GM12878 (cell line): ENCODE measurements at regions not wholly inside any gene's neighbourhood (a gene's known extent, or its start where the extent isn't known, plus 50 kb on each side); places are given as distances from the start of the nearest gene placed in this dataset.

Source experiments
- ATAC-seq: fragments of 200-7000 bp; cut with Tn5 transposase; 3 replicates; pipeline ENCODE4 v1.9.1; 2020; ENCODE audit warnings: mild to moderate bottlenecking, moderate library complexity
- BruUV-seq: library from RNA; stranded (reverse); fragments of 400-500 nt; replicated peaks from 2 replicates; lab custom pipeline; 2021; lab: Mats Ljungman, UMichigan
- CTCF ChIA-PET: fragments of 300-600 bp; sonication (Branson Sonifier 250); formaldehyde crosslinking; extraction: SDS; loops from one replicate; lab custom pipeline; 2021; ENCODE audit warnings: inconsistent platforms; lab: Yijun Ruan, JAX
- POLR2A ChIA-PET: fragments of 350-600 bp; formaldehyde crosslinking; extraction: SDS; loops from one replicate; lab custom pipeline; 2021; ENCODE audit warnings: inconsistent platforms; lab: Charles Lee
- RAD21 ChIA-PET: fragments of 300-600 bp; sonication (Branson Sonifier 250); formaldehyde crosslinking; loops from one replicate; lab custom pipeline; 2023; ENCODE audit warnings: antibody characterized with exemption; ENCODE audit not compliant: unreplicated experiment; lab: Charles Lee
- SMC1A ChIA-PET: fragments of 300-600 bp; sonication (Branson Sonifier 250); formaldehyde crosslinking; loops from one replicate; lab custom pipeline; 2023; ENCODE audit not compliant: unreplicated experiment, uncharacterized antibody; lab: Charles Lee
- DNase-seq: peaks from one replicate; pipeline ENCODE4 v3.0.0-alpha.2; 2011; ENCODE audit warnings: low read depth, low spot score
- FAIRE-seq: peaks from 3 replicates; lab custom pipeline; 2011; peaks lifted over from hg19 to GRCh38; lab: Jason Lieb, UNC
- H2AFZ ChIP-seq: 2 replicates; pipeline ENCODE4 v1.6.0; 2011; ENCODE audit warnings: low read depth, low read length, control low read depth; ENCODE audit not compliant: control insufficient read depth
- H3K27ac ChIP-seq: 2 replicates; pipeline ENCODE4 v1.5.1; 2011; ENCODE audit warnings: control low read depth; ENCODE audit not compliant: control insufficient read depth, insufficient read depth
- H3K27me3 ChIP-seq, 2 experiments: replicated peaks in 1 of 2; 2 replicates each; pipeline versions ENCODE4 v1.6.0 to v1.6.1; 2011; ENCODE audit warnings: low read length in 1 of 2; ENCODE audit not compliant: control insufficient read depth in 2 of 2, insufficient read depth in 2 of 2
- H3K36me3 ChIP-seq, 2 experiments: 2 replicates each; pipeline ENCODE4 v1.5.1; 2011; ENCODE audit warnings: low read length in 1 of 2; ENCODE audit not compliant: control insufficient read depth in 2 of 2, insufficient read depth in 2 of 2
- H3K4me1 ChIP-seq: 2 replicates; pipeline ENCODE4 v1.6.1; 2011; ENCODE audit warnings: mild to moderate bottlenecking, low read length, moderate library complexity, mixed read lengths; ENCODE audit not compliant: control insufficient read depth, insufficient read depth
- H3K4me2 ChIP-seq: 2 replicates; pipeline ENCODE4 v1.6.0; 2011; ENCODE audit warnings: control low read depth; ENCODE audit not compliant: control insufficient read depth, insufficient read depth
- H3K4me3 ChIP-seq: fragments of 200-600 bp; sonication (generic); 2 replicates; pipeline ENCODE4 v1.5.1; 2016
- H3K79me2 ChIP-seq: 2 replicates; pipeline ENCODE4 v1.6.0; 2011; ENCODE audit warnings: low read length; ENCODE audit not compliant: control insufficient read depth, insufficient read depth
- H3K9ac ChIP-seq: 2 replicates; pipeline ENCODE4 v1.8.0; 2011; ENCODE audit warnings: low read length, control low read depth, mixed read lengths; ENCODE audit not compliant: control insufficient read depth, insufficient read depth
- H3K9me3 ChIP-seq: replicated peaks from 3 replicates; pipeline ENCODE4 v1.5.1; 2011; ENCODE audit warnings: mild to moderate bottlenecking, low read length; ENCODE audit not compliant: control insufficient read depth, insufficient read depth
- H4K20me1 ChIP-seq: 2 replicates; pipeline ENCODE4 v1.6.0; 2011; ENCODE audit not compliant: control insufficient read depth, insufficient read depth
- NFYB ChIP-seq: IDR thresholded peaks from 2 replicates; pipeline ENCODE4 v1.6.1; 2011; ENCODE audit warnings: low read depth, mild to moderate bottlenecking, low read length, improper control_type of control experiment, moderate library complexity; ENCODE audit not compliant: insufficient read depth
- PBX3 ChIP-seq: IDR thresholded peaks from 2 replicates; pipeline ENCODE4 v1.6.1; 2011; ENCODE audit warnings: mild to moderate bottlenecking, low read depth, low read length, moderate library complexity; ENCODE audit not compliant: insufficient replicate concordance
- PKNOX1 ChIP-seq: fragments of 450-650 bp; IDR thresholded peaks from 2 replicates; pipeline ENCODE4 v1.6.1; 2016; ENCODE audit warnings: mild to moderate bottlenecking
- ZBTB33 ChIP-seq: fragments of 450-650 bp; IDR thresholded peaks from 2 replicates; pipeline ENCODE4 v1.6.1; 2017; ENCODE audit warnings: mild to moderate bottlenecking
- ZNF384 ChIP-seq: IDR thresholded peaks from 2 replicates; pipeline ENCODE4 v1.6.1; 2012; ENCODE audit warnings: low read depth, mild to moderate bottlenecking, low read length, improper control_type of control experiment, borderline replicate concordance
- WGBS: methylation state at CpG from one replicate; pipeline ENCODE4 v1.1.6; 2016; ENCODE audit warnings: low lambda C conversion rate; ENCODE audit not compliant: insufficient replicate concordance, insufficient coverage; ENCODE audit errors: missing lambda C conversion rate; 5-methylcytosine and 5-hydroxymethylcytosine counted together
- in situ Hi-C: fragments of 300-500 bp; cut with MboI; formaldehyde crosslinking; loops from 9 replicates; pipeline ENCODE4 v1.14.3; 2018; ENCODE audit warnings: mixed read lengths
- intact Hi-C: fragments of 100-400 bp; cut with micrococcal nuclease; formaldehyde crosslinking; loops from one replicate; pipeline ENCODE4 v1.14.2; 2022; ENCODE audit not compliant: unreplicated experiment

- TF ChIP-seq NFYB (peak; percentile 43; the same call in 1 of the 2 replicates), PBX3 (peak; percentile 55), PKNOX1 (peak; percentile 74), ZNF384 (no peak), ZBTB33 (no peak)
- TF ChIP-seq, all 136 proteins: peak for 3
- FAIRE-seq (no peak), ATAC-seq (no peak), DNase-seq (no peak)
- intact Hi-C loops (no loop called here), in situ Hi-C loops (no loop called here)
- Histone ChIP-seq H3K4me1 (no peaks in the 10 kb centered on the region), H3K4me2 (no peak overlapping the region), H3K4me3 (no peak overlapping the region), H3K9me3 (no peaks in the 10 kb centered on the region), H3K79me2 (no peaks in the 10 kb centered on the region), H4K20me1 (no peaks in the 10 kb centered on the region), H2AFZ (no peak overlapping the region), H3K9ac (no peak overlapping the region), H3K27me3 (no peaks in the 10 kb centered on the region), H3K27ac (no peak overlapping the region), H3K36me3 (no peaks in the 10 kb centered on the region)
- ChIA-PET RAD21 (no interaction called here), CTCF (no interaction called here), POLR2A (no interaction called here), SMC1A (no interaction called here)
- no TSS peak for BruUV-seq
- 70% methylated on average over 4 of the region's 4 CpGs for WGBS
Measured at GRCh38 chr16:16982614-16983013, 488.1 kb downstream of the XYLT1 start.
